Endodermal cell (in vitro differentiated cells): ENCODE measurements at regions not wholly inside any gene's neighbourhood (a gene's known extent, or its start where the extent isn't known, plus 50 kb on each side); places are given as distances from the start of the nearest gene placed in this dataset.

ENCODE experiments used
- DNase-seq: peaks from one replicate; pipeline ENCODE4 v3.0.0-alpha.2; 2017
- H3K27ac ChIP-seq: 2 replicates; pipeline ENCODE4 v1.5.1; 2013; ENCODE audit warnings: mild to moderate bottlenecking, low read depth, low read length, moderate library complexity
- H3K27me3 ChIP-seq: 2 replicates; pipeline ENCODE4 v1.6.1; 2013; ENCODE audit warnings: mild to moderate bottlenecking, low read length, moderate library complexity; ENCODE audit not compliant: insufficient read depth, control insufficient read depth, poor library complexity, severe bottlenecking
- H3K36me3 ChIP-seq: 2 replicates; pipeline ENCODE4 v1.7.0; 2013; ENCODE audit warnings: mild to moderate bottlenecking, low read length, moderate library complexity; ENCODE audit not compliant: control insufficient read depth, insufficient read depth
- H3K4me1 ChIP-seq: one replicate; pipeline ENCODE4 v1.7.0; 2013; ENCODE audit warnings: low read length; ENCODE audit not compliant: control insufficient read depth, insufficient read depth
- H3K4me3 ChIP-seq: 2 replicates; pipeline ENCODE4 v1.5.1; 2013; ENCODE audit warnings: mild to moderate bottlenecking, low read length, moderate library complexity
- H3K9ac ChIP-seq: 2 replicates; pipeline ENCODE4 v1.6.1; 2013; ENCODE audit warnings: mild to moderate bottlenecking, low read length, moderate library complexity; ENCODE audit not compliant: poor library complexity, severe bottlenecking; ENCODE audit errors: extremely low read depth
- H3K9me3 ChIP-seq: 2 replicates; pipeline ENCODE4 v1.6.1; 2013; ENCODE audit warnings: mild to moderate bottlenecking, low read length, moderate library complexity; ENCODE audit not compliant: control insufficient read depth
- H3K27ac Mint-ChIP-seq: 2 replicates; pipeline ENCODE4 v1.8.0; 2020; ENCODE audit warnings: mixed read lengths
- H3K27me3 Mint-ChIP-seq: 2 replicates; pipeline ENCODE4 v1.8.0; 2021; ENCODE audit warnings: mild to moderate bottlenecking, mixed read lengths; ENCODE audit not compliant: insufficient read depth
- H3K36me3 Mint-ChIP-seq: 2 replicates; pipeline ENCODE4 v1.8.0; 2020; ENCODE audit warnings: low read depth, mixed read lengths
- H3K4me1 Mint-ChIP-seq: 2 replicates; pipeline ENCODE4 v1.8.0; 2020; ENCODE audit warnings: mixed read lengths
- H3K4me3 Mint-ChIP-seq: 2 replicates; pipeline ENCODE4 v1.8.0; 2020; ENCODE audit warnings: mild to moderate bottlenecking, moderate library complexity, mixed read lengths
- H3K9me3 Mint-ChIP-seq: 2 replicates; pipeline ENCODE4 v1.8.0; 2020; ENCODE audit warnings: mild to moderate bottlenecking, mixed read lengths
- CTCF ChIP-seq: fragments of 200-600 bp; sonication (generic); conservative IDR thresholded peaks from 2 replicates; pipeline ENCODE4 v1.5.0; 2021; ENCODE audit warnings: antibody characterized with exemption, mild to moderate bottlenecking
- WGBS, 2 experiments: methylation state at CpG; one replicate each; pipeline versions ENCODE4 v1.1.5 to v1.1.7; 2013; ENCODE audit warnings: missing lambda C conversion rate in 2 of 2, mixed read lengths in 1 of 2; ENCODE audit not compliant: insufficient coverage in 1 of 2, insufficient read length in 1 of 2; 5-methylcytosine and 5-hydroxymethylcytosine counted together

- DNase-seq = no peak
- H3K27ac ChIP-seq = peak overlapping the region; percentile 6
- H3K9me3 ChIP-seq = peaks cover 13% of the 10 kb centered on the region
- Mint-ChIP-seq H3K9me3 (peaks cover 20% of the 10 kb centered on the region), H3K27ac (no peak overlapping the region), H3K27me3 (no peaks in the 10 kb centered on the region), H3K4me3 (no peak overlapping the region), H3K36me3 (no peaks in the 10 kb centered on the region), H3K4me1 (peaks cover 12% of the 10 kb centered on the region)
- no peak overlapping the region for H3K9ac ChIP-seq
- no peak for TF ChIP-seq CTCF
- no peaks in the 10 kb centered on the region for H3K27me3 ChIP-seq
- no peak overlapping the region for H3K4me3 ChIP-seq
- H3K36me3 ChIP-seq = no peaks in the 10 kb centered on the region
- H3K4me1 ChIP-seq = no peaks in the 10 kb centered on the region
- WGBS, 2 experiments = 85 to 86% methylated on average over 5 to 6 of the region's 6 CpGs
Observed at GRCh38 chr10:31694126-31694685, 234.4 kb downstream of the ARHGAP12 start.

GRCh38 chr10:31693491-31693890 is 235.1 kb downstream of the ARHGAP12 start:
- 88 to 92% methylated on average over 2 to 6 of the region's 6 CpGs for WGBS, 2 experiments
- no peaks in the 10 kb centered on the region for H3K27me3 Mint-ChIP-seq
- Histone ChIP-seq H3K27ac (no peak overlapping the region), H3K4me1 (no peaks in the 10 kb centered on the region), H3K9ac (no peak overlapping the region), H3K9me3 (peaks cover 20% of the 10 kb centered on the region), H3K4me3 (no peak overlapping the region), H3K36me3 (no peaks in the 10 kb centered on the region), H3K27me3 (no peaks in the 10 kb centered on the region)
- peaks cover 12% of the 10 kb centered on the region for H3K4me1 Mint-ChIP-seq
- no peak for DNase-seq
- H3K27ac Mint-ChIP-seq = no peak overlapping the region
- no peak overlapping the region for H3K4me3 Mint-ChIP-seq
- TF ChIP-seq CTCF = no peak
- H3K9me3 Mint-ChIP-seq = peaks cover 27% of the 10 kb centered on the region
- H3K36me3 Mint-ChIP-seq = no peaks in the 10 kb centered on the region

- H3K4me1 ChIP-seq = no peaks in the 10 kb centered on the region
- no peak overlapping the region for H3K9ac ChIP-seq
- Mint-ChIP-seq H3K36me3 (peaks cover 6% of the 10 kb centered on the region), H3K9me3 (peaks cover 56% of the 10 kb centered on the region), H3K4me3 (no peak overlapping the region), H3K27ac (no peak overlapping the region), H3K4me1 (no peaks in the 10 kb centered on the region), H3K27me3 (no peaks in the 10 kb centered on the region)
- no peak for DNase-seq
- WGBS, 2 experiments = 86 to 92% methylated on average over 1 of the region's 1 CpG
- no peak overlapping the region for H3K27ac ChIP-seq
- H3K27me3 ChIP-seq = no peaks in the 10 kb centered on the region
- H3K36me3 ChIP-seq = no peaks in the 10 kb centered on the region
- no peak overlapping the region for H3K4me3 ChIP-seq
- peaks cover 51% of the 10 kb centered on the region for H3K9me3 ChIP-seq
- TF ChIP-seq CTCF = no peak
Observed at GRCh38 chr10:31689233-31689632, 239.4 kb downstream of the ARHGAP12 start.
